H9 (cell line): ENCODE measurements at regions not wholly inside any gene's neighbourhood (a gene's known extent, or its start where the extent isn't known, plus 50 kb on each side); places are given as distances from the start of the nearest gene placed in this dataset.

Experiments used
- DNase-seq: peaks from one replicate; pipeline ENCODE4 v3.0.0-alpha.2; 2017
- H2AFZ ChIP-seq: one replicate; pipeline ENCODE4 v1.6.1; 2013; ENCODE audit warnings: mild to moderate bottlenecking, low read length, control low read depth, moderate library complexity
- H2AK5ac ChIP-seq: 2 replicates; pipeline ENCODE4 v1.6.1; 2013; ENCODE audit warnings: low read length, control low read depth, mixed read lengths; ENCODE audit not compliant: insufficient read length
- H2BK120ac ChIP-seq: one replicate; pipeline ENCODE4 v1.6.1; 2013; ENCODE audit warnings: low read depth, mild to moderate bottlenecking, low read length, control low read depth, inconsistent platforms; ENCODE audit not compliant: poor library complexity, severe bottlenecking
- H2BK12ac ChIP-seq: 2 replicates; pipeline ENCODE4 v1.6.1; 2013; ENCODE audit warnings: low read length, control low read depth, mixed read lengths, low read depth; ENCODE audit not compliant: insufficient read length
- H2BK15ac ChIP-seq: 2 replicates; pipeline ENCODE4 v1.6.1; 2013; ENCODE audit warnings: low read depth, low read length, control low read depth
- H2BK20ac ChIP-seq: one replicate; pipeline ENCODE4 v1.6.1; 2013; ENCODE audit warnings: low read depth, mild to moderate bottlenecking, low read length, control low read depth, inconsistent platforms; ENCODE audit not compliant: poor library complexity, severe bottlenecking
- H2BK5ac ChIP-seq: 2 replicates; pipeline ENCODE4 v1.6.1; 2013; ENCODE audit warnings: low read length, control low read depth, mixed read lengths; ENCODE audit not compliant: insufficient read length
- H3K14ac ChIP-seq: 2 replicates; pipeline ENCODE4 v1.6.1; 2013; ENCODE audit warnings: low read length, control low read depth; ENCODE audit not compliant: insufficient read depth
- H3K18ac ChIP-seq: 2 replicates; pipeline ENCODE4 v1.6.1; 2013; ENCODE audit warnings: low read depth, mild to moderate bottlenecking, mixed read lengths, low read length, control low read depth; ENCODE audit not compliant: insufficient read length
- H3K23ac ChIP-seq: 2 replicates; pipeline ENCODE4 v1.6.1; 2013; ENCODE audit warnings: low read length, control low read depth, mixed read lengths, low read depth; ENCODE audit not compliant: insufficient read length
- H3K23me2 ChIP-seq: 2 replicates; pipeline ENCODE4 v1.6.1; 2013; ENCODE audit warnings: low read depth, mild to moderate bottlenecking, mixed read lengths, low read length, control low read depth; ENCODE audit not compliant: insufficient read length, poor library complexity, severe bottlenecking
- H3K27ac ChIP-seq: 2 replicates; pipeline ENCODE4 v1.5.1; 2013; ENCODE audit warnings: low read length, control low read depth, mixed read lengths, low read depth; ENCODE audit not compliant: insufficient read length
- H3K27me3 ChIP-seq: 2 replicates; pipeline ENCODE4 v1.6.1; 2013; ENCODE audit warnings: low read length, control low read depth, inconsistent platforms; ENCODE audit not compliant: insufficient read depth
- H3K4ac ChIP-seq: 2 replicates; pipeline ENCODE4 v1.6.1; 2013; ENCODE audit warnings: low read depth, mild to moderate bottlenecking, control low read depth, inconsistent platforms, low read length, moderate library complexity
- H3K4me1 ChIP-seq: 2 replicates; pipeline ENCODE4 v1.6.1; 2013; ENCODE audit warnings: low read length, control low read depth, inconsistent platforms; ENCODE audit not compliant: insufficient read depth
- H3K4me2 ChIP-seq: 2 replicates; pipeline ENCODE4 v1.6.1; 2013; ENCODE audit warnings: low read length, control low read depth, mixed read lengths; ENCODE audit not compliant: insufficient read length, insufficient read depth
- H3K56ac ChIP-seq: 2 replicates; pipeline ENCODE4 v1.6.1; 2013; ENCODE audit warnings: low read depth, mild to moderate bottlenecking, mixed read lengths, low read length, control low read depth; ENCODE audit not compliant: insufficient read length
- H3K79me1 ChIP-seq: 2 replicates; pipeline ENCODE4 v1.6.1; 2013; ENCODE audit warnings: low read depth, mild to moderate bottlenecking, moderate library complexity, low read length, control low read depth, inconsistent platforms; ENCODE audit not compliant: insufficient read depth, poor library complexity, severe bottlenecking
- H3K79me2 ChIP-seq: 2 replicates; pipeline ENCODE4 v1.6.1; 2013; ENCODE audit warnings: low read length, control low read depth, inconsistent platforms; ENCODE audit not compliant: insufficient read depth
- H3K9ac ChIP-seq: 2 replicates; pipeline ENCODE4 v1.6.1; 2013; ENCODE audit warnings: low read length, control low read depth, mixed read lengths; ENCODE audit not compliant: insufficient read length; ENCODE audit errors: extremely low read depth
- H3K9me3 ChIP-seq: one replicate; pipeline ENCODE4 v1.6.1; 2013; ENCODE audit warnings: low read depth, low read length, inconsistent platforms; ENCODE audit not compliant: control insufficient read depth
- H3T11ph ChIP-seq: one replicate; pipeline ENCODE4 v1.6.1; 2013; ENCODE audit warnings: mild to moderate bottlenecking, low read length, control low read depth, inconsistent platforms
- H4K20me1 ChIP-seq: one replicate; pipeline ENCODE4 v1.6.1; 2013; ENCODE audit not compliant: control insufficient read depth, insufficient read length, insufficient read depth
- H4K5ac ChIP-seq: 2 replicates; pipeline ENCODE4 v1.6.1; 2013; ENCODE audit warnings: low read depth, mild to moderate bottlenecking, mixed read lengths, low read length, control low read depth; ENCODE audit not compliant: insufficient read length
- H4K8ac ChIP-seq: replicated peaks from 2 replicates; pipeline ENCODE4 v1.6.1; 2013; ENCODE audit warnings: low read length, control low read depth, mixed read lengths, low read depth; ENCODE audit not compliant: insufficient read length
- H4K91ac ChIP-seq: 2 replicates; pipeline ENCODE4 v1.6.1; 2013; ENCODE audit warnings: low read depth, mild to moderate bottlenecking, moderate library complexity, mixed read lengths, low read length, control low read depth; ENCODE audit not compliant: insufficient read length
- H3K27ac Mint-ChIP-seq, 3 experiments: 2 replicates in 2 of 3; 3 replicates in 1 of 3; pipeline ENCODE4 v1.8.0; 2020 to 2021; ENCODE audit warnings: mixed read lengths in 3 of 3, mild to moderate bottlenecking in 1 of 3, moderate library complexity in 1 of 3
- H3K27me3 Mint-ChIP-seq: 2 replicates; pipeline ENCODE4 v1.8.0; 2021; ENCODE audit warnings: low read depth, mild to moderate bottlenecking, moderate library complexity, mixed read lengths
- H3K36me3 Mint-ChIP-seq, 3 experiments: 2 replicates in 2 of 3; 3 replicates in 1 of 3; pipeline ENCODE4 v1.8.0; 2020 to 2021; ENCODE audit warnings: low read depth in 3 of 3, mixed read lengths in 3 of 3; ENCODE audit not compliant: insufficient read depth in 1 of 3
- H3K4me1 Mint-ChIP-seq, 2 experiments: 2 replicates each; pipeline ENCODE4 v1.8.0; 2020; ENCODE audit warnings: mixed read lengths in 2 of 2
- H3K4me3 Mint-ChIP-seq, 2 experiments: 2 replicates in 1 of 2; 3 replicates in 1 of 2; pipeline ENCODE4 v1.8.0; 2020 to 2021; ENCODE audit warnings: mild to moderate bottlenecking in 2 of 2, mixed read lengths in 2 of 2, moderate library complexity in 1 of 2
- H3K9me3 Mint-ChIP-seq, 2 experiments: 2 replicates in 1 of 2; 3 replicates in 1 of 2; pipeline ENCODE4 v1.8.0; 2020; ENCODE audit warnings: mild to moderate bottlenecking in 2 of 2, mixed read lengths in 2 of 2, moderate library complexity in 1 of 2
- CTCF ChIP-seq: fragments of 200-600 bp; sonication (generic); conservative IDR thresholded peaks from 3 replicates; pipeline ENCODE4 v1.8.0; 2021; ENCODE audit warnings: antibody characterized with exemption, mild to moderate bottlenecking
- WGBS: extraction: QIAGEN DNeasy Blood & Tissue Kit; methylation state at CpG from one replicate; pipeline ENCODE4 v1.1.7; 2013; ENCODE audit warnings: missing lambda C conversion rate, low lambda C conversion rate, mixed read lengths; ENCODE audit not compliant: insufficient read length; ENCODE audit errors: extremely low coverage; 5-methylcytosine and 5-hydroxymethylcytosine counted together

- WGBS = no CpG with 5 or more reads among the region's 2 CpGs
- Histone ChIP-seq H2BK12ac (no peak overlapping the region), H2BK20ac (no peak overlapping the region), H3K79me2 (no peaks in the 10 kb centered on the region), H3K18ac (no peak overlapping the region), H3K56ac (no peak overlapping the region), H2BK5ac (no peak overlapping the region), H3K23me2 (no peaks in the 10 kb centered on the region), H3K9ac (no peak overlapping the region), H4K91ac (no peak overlapping the region), H4K8ac (no peak overlapping the region), H3K27ac (no peak overlapping the region), H3K4me1 (no peaks in the 10 kb centered on the region), H3K27me3 (no peaks in the 10 kb centered on the region), H2AK5ac (no peak overlapping the region), H3K9me3 (no peaks in the 10 kb centered on the region), H4K20me1 (no peaks in the 10 kb centered on the region), H3T11ph (no peak overlapping the region), H2AFZ (no peak overlapping the region), H3K23ac (no peak overlapping the region), H2BK15ac (no peak overlapping the region), H3K79me1 (no peaks in the 10 kb centered on the region), H3K4ac (no peak overlapping the region), H3K4me2 (no peak overlapping the region), H4K5ac (no peak overlapping the region), H3K14ac (no peak overlapping the region), H2BK120ac (no peak overlapping the region)
- Mint-ChIP-seq H3K36me3 (no peaks in the 10 kb centered on the region), H3K27me3 (no peaks in the 10 kb centered on the region), H3K4me3 (no peak overlapping the region), H3K27ac (no peak overlapping the region), H3K4me1 (no peaks in the 10 kb centered on the region), H3K9me3 (no peaks in the 10 kb centered on the region)
- no peak for TF ChIP-seq CTCF
- no peak for DNase-seq
These were observed 1217.0 kb downstream of the RAPGEF2 start for GRCh38 chr4:160319868-160320260.
